IMR-90 (cell line): ENCODE measurements at regions not wholly inside any gene's neighbourhood (a gene's known extent, or its start where the extent isn't known, plus 50 kb on each side); places are given as distances from the start of the nearest gene placed in this dataset.

ENCODE experiments used
- ATAC-seq: fragments of 200-7000 bp; cut with Tn5 transposase; 2 replicates; pipeline ENCODE4 v1.9.1; 2020; ENCODE audit warnings: low read depth, mild to moderate bottlenecking, moderate library complexity
- BruUV-seq: library from RNA; stranded (reverse); fragments of 400-500 nt; replicated peaks from 2 replicates; lab custom pipeline; 2021; lab: Mats Ljungman, UMichigan
- CTCF ChIA-PET: fragments of 300-600 bp; formaldehyde crosslinking; extraction: SDS; loops from one replicate; lab custom pipeline; 2021; ENCODE audit warnings: antibody characterized with exemption; lab: Yijun Ruan, JAX
- POLR2A ChIA-PET: fragments of 300-600 bp; sonication (Branson Sonifier 250); formaldehyde crosslinking; loops from one replicate; lab custom pipeline; 2022; ENCODE audit warnings: antibody characterized with exemption; ENCODE audit not compliant: unreplicated experiment; lab: Charles Lee
- DNase-seq: peaks from one replicate; pipeline ENCODE4 v3.0.0; 2013
- H2AFZ ChIP-seq: replicated peaks from 2 replicates; pipeline ENCODE3; 2013; ENCODE audit warnings: low read length, mild to moderate bottlenecking; ENCODE audit not compliant: poor library complexity
- H2AK5ac ChIP-seq: 2 replicates; pipeline ENCODE4 v1.6.1; 2013; ENCODE audit warnings: low read depth, low read length, inconsistent platforms
- H2AK9ac ChIP-seq: replicated peaks from 2 replicates; pipeline ENCODE3; 2013; ENCODE audit warnings: mild to moderate bottlenecking, low read depth, low read length, moderate library complexity; ENCODE audit not compliant: poor library complexity
- H2BK120ac ChIP-seq: 2 replicates; pipeline ENCODE4 v1.6.1; 2013; ENCODE audit warnings: low read depth, low read length, inconsistent platforms
- H2BK15ac ChIP-seq: 3 replicates; pipeline ENCODE4 v1.6.1; 2013; ENCODE audit warnings: low read depth, low read length, inconsistent platforms
- H2BK20ac ChIP-seq: 2 replicates; pipeline ENCODE4 v1.6.1; 2013; ENCODE audit warnings: low read depth, mild to moderate bottlenecking, inconsistent platforms, low read length, moderate library complexity
- H2BK5ac ChIP-seq: 2 replicates; pipeline ENCODE4 v1.6.1; 2013; ENCODE audit warnings: mild to moderate bottlenecking, low read depth, low read length, inconsistent platforms; ENCODE audit not compliant: poor library complexity, severe bottlenecking
- H3K14ac ChIP-seq: replicated peaks from 2 replicates; pipeline ENCODE4 v1.6.1; 2013; ENCODE audit warnings: low read depth, low read length, inconsistent platforms
- H3K18ac ChIP-seq: 2 replicates; pipeline ENCODE4 v1.6.1; 2013; ENCODE audit warnings: low read depth, low read length, control low read depth
- H3K23ac ChIP-seq: 2 replicates; pipeline ENCODE4 v1.6.1; 2013; ENCODE audit warnings: low read depth, low read length, inconsistent platforms
- H3K27ac ChIP-seq: 2 replicates; pipeline ENCODE4 v1.5.1; 2013; ENCODE audit warnings: mild to moderate bottlenecking, control low read depth, low read length; ENCODE audit not compliant: insufficient read depth
- H3K27me3 ChIP-seq: 2 replicates; pipeline ENCODE4 v1.6.1; 2013; ENCODE audit warnings: low read length; ENCODE audit not compliant: control insufficient read depth, insufficient read depth
- H3K36me3 ChIP-seq: 2 replicates; pipeline ENCODE4 v1.6.1; 2013; ENCODE audit warnings: low read length, mixed read lengths; ENCODE audit not compliant: control insufficient read depth, insufficient read depth
- H3K4ac ChIP-seq: 2 replicates; pipeline ENCODE4 v1.6.1; 2013; ENCODE audit warnings: low read depth, low read length, inconsistent platforms
- H3K4me1 ChIP-seq: 2 replicates; pipeline ENCODE4 v1.6.1; 2013; ENCODE audit warnings: low read length, mixed read lengths; ENCODE audit not compliant: control insufficient read depth, insufficient read depth
- H3K4me2 ChIP-seq: 2 replicates; pipeline ENCODE4 v1.6.1; 2013; ENCODE audit warnings: low read depth, mild to moderate bottlenecking, control low read depth, low read length, moderate library complexity
- H3K4me3 ChIP-seq: 2 replicates; pipeline ENCODE4 v1.5.1; 2013; ENCODE audit warnings: low read depth, mild to moderate bottlenecking, control low read depth, low read length, moderate library complexity; ENCODE audit not compliant: insufficient read depth
- H3K56ac ChIP-seq: 2 replicates; pipeline ENCODE4 v1.6.1; 2013; ENCODE audit warnings: low read length, inconsistent platforms; ENCODE audit not compliant: insufficient read depth; ENCODE audit errors: extremely low read depth
- H3K79me1 ChIP-seq, 2 experiments: 2 replicates each; pipeline ENCODE4 v1.6.1; 2013; ENCODE audit warnings: low read length in 2 of 2, inconsistent platforms in 1 of 2, low read depth in 1 of 2
- H3K9ac ChIP-seq: 2 replicates; pipeline ENCODE4 v1.6.1; 2013; ENCODE audit warnings: low read depth, low read length, control low read depth
- H3K9me1 ChIP-seq: 2 replicates; pipeline ENCODE4 v1.6.1; 2013; ENCODE audit warnings: low read length, inconsistent platforms; ENCODE audit not compliant: insufficient read depth
- H3K9me3 ChIP-seq: 2 replicates; pipeline ENCODE4 v1.6.1; 2013; ENCODE audit warnings: low read length; ENCODE audit not compliant: control insufficient read depth, insufficient read depth
- H4K20me1 ChIP-seq: 2 replicates; pipeline ENCODE4 v1.6.1; 2013; ENCODE audit warnings: low read length, inconsistent platforms; ENCODE audit not compliant: insufficient read depth
- H4K5ac ChIP-seq: 2 replicates; pipeline ENCODE4 v1.6.1; 2013; ENCODE audit warnings: mild to moderate bottlenecking, low read depth, low read length, control low read depth
- H4K8ac ChIP-seq, 2 experiments: 2 replicates each; pipeline ENCODE4 v1.6.1; 2013; ENCODE audit warnings: low read depth in 2 of 2, low read length in 2 of 2, control low read depth in 1 of 2, inconsistent platforms in 1 of 2
- H4K91ac ChIP-seq: 2 replicates; pipeline ENCODE4 v1.6.1; 2013; ENCODE audit warnings: low read depth, low read length, inconsistent platforms; ENCODE audit not compliant: insufficient read depth
- ELK1 ChIP-seq: fragments of 150-350 bp; IDR thresholded peaks from 2 replicates; pipeline ENCODE4 v1.6.1; 2016; ENCODE audit warnings: low read depth, mild to moderate bottlenecking, low read length, moderate library complexity, borderline replicate concordance
- MAFK ChIP-seq: IDR thresholded peaks from 2 replicates; pipeline ENCODE4 v1.6.1; 2012; ENCODE audit warnings: low read depth, low read length, improper control_type of control experiment
- RCOR1 ChIP-seq: IDR thresholded peaks from 2 replicates; pipeline ENCODE4 v1.6.1; 2012; ENCODE audit warnings: mild to moderate bottlenecking, low read length, improper control_type of control experiment; ENCODE audit not compliant: insufficient replicate concordance
- WGBS, 2 experiments: methylation state at CpG; one replicate each; pipeline versions ENCODE4 v1.1.5 to v1.1.7; 2013; ENCODE audit warnings: missing lambda C conversion rate in 2 of 2; ENCODE audit not compliant: insufficient read length in 1 of 2; ENCODE audit errors: extremely low coverage in 2 of 2; 5-methylcytosine and 5-hydroxymethylcytosine counted together
- dilution Hi-C: fragments of 300-500 bp; cut with HindIII; formaldehyde crosslinking; loops from one replicate; pipeline ENCODE4 v1.14.3; 2018; ENCODE audit warnings: low sequenced_read_pairs; ENCODE audit not compliant: unreplicated experiment
- in situ Hi-C: fragments of 300-500 bp; cut with MboI; formaldehyde crosslinking; loops from 3 replicates; pipeline ENCODE4 v1.14.3; 2019; ENCODE audit warnings: low sequenced_read_pairs, inconsistent platforms, mixed read lengths
- intact Hi-C: fragments of 100-400 bp; cut with micrococcal nuclease; formaldehyde crosslinking; loops from 2 replicates; pipeline ENCODE4 v1.10.0; 2022

GRCh38 chr11:23336961-23337360 is 476.7 kb upstream of the CCDC179 start:
- Histone ChIP-seq H3K36me3 (no peaks in the 10 kb centered on the region), H3K4me3 (no peak overlapping the region), H3K23ac (peak overlapping the region; percentile 4; the same call in 1 of the 2 replicates), H2AK5ac (no peak overlapping the region), H3K4ac (no peak overlapping the region), H2BK120ac (peak overlapping the region; percentile 1; the same call in 1 of the 2 replicates), H3K79me1 (no peaks in the 10 kb centered on the region), H2BK5ac (peak overlapping the region; percentile 15), H3K9ac (no peak overlapping the region), H4K5ac (no peak overlapping the region), H4K20me1 (no peaks in the 10 kb centered on the region), H3K14ac (0 out of 2 replicates have a peak overlapping the region, but pooled peaks have one; percentile 3), H3K4me1 (no peaks in the 10 kb centered on the region), H3K27me3 (no peaks in the 10 kb centered on the region), H4K8ac (no peak overlapping the region), H2BK20ac (peak overlapping the region; percentile 26; the same call in 1 of the 2 replicates), H2BK15ac (no peak overlapping the region), H2AK9ac (no peak overlapping the region), H3K27ac (no peak overlapping the region), H2AFZ (no peak overlapping the region), H3K56ac (no peak overlapping the region), H4K91ac (no peak overlapping the region), H3K4me2 (no peak overlapping the region), H3K9me1 (peaks cover 8% of the 10 kb centered on the region; the same call in 1 of the 2 replicates), H3K9me3 (no peaks in the 10 kb centered on the region), H3K18ac (no peak overlapping the region)
- no CpG with 5 or more reads among the region's 2 CpGs for WGBS, 2 experiments
- CTCF ChIA-PET, result no interaction called here
- intact Hi-C loops (no loop called here), dilution Hi-C loops (no loop called here), in situ Hi-C loops (no loop called here)
- DNase-seq, result peak; percentile 33
- POLR2A ChIA-PET, result interaction anchor here (0.7 kb wide), 1 partner anchor 132 kb away, joined by 3 read pairs; no protein-coding TSS in a partner anchor
- ATAC-seq, result no peak
- no peak for TF ChIP-seq ELK1
- no peak for TF ChIP-seq MAFK
- no peak for TF ChIP-seq RCOR1
- BruUV-seq, result no TSS peak
